GM12878 (cell line): ENCODE measurements at regions not wholly inside any gene's neighbourhood (a gene's known extent, or its start where the extent isn't known, plus 50 kb on each side); places are given as distances from the start of the nearest gene placed in this dataset.

Experiments
- ATAC-seq: fragments of 200-7000 bp; cut with Tn5 transposase; 3 replicates; pipeline ENCODE4 v1.9.1; 2020; ENCODE audit warnings: mild to moderate bottlenecking, moderate library complexity
- BruUV-seq: library from RNA; stranded (reverse); fragments of 400-500 nt; replicated peaks from 2 replicates; lab custom pipeline; 2021; lab: Mats Ljungman, UMichigan
- CTCF ChIA-PET: fragments of 300-600 bp; sonication (Branson Sonifier 250); formaldehyde crosslinking; extraction: SDS; loops from one replicate; lab custom pipeline; 2021; ENCODE audit warnings: inconsistent platforms; lab: Yijun Ruan, JAX
- POLR2A ChIA-PET: fragments of 350-600 bp; formaldehyde crosslinking; extraction: SDS; loops from one replicate; lab custom pipeline; 2021; ENCODE audit warnings: inconsistent platforms; lab: Charles Lee
- RAD21 ChIA-PET: fragments of 300-600 bp; sonication (Branson Sonifier 250); formaldehyde crosslinking; loops from one replicate; lab custom pipeline; 2023; ENCODE audit warnings: antibody characterized with exemption; ENCODE audit not compliant: unreplicated experiment; lab: Charles Lee
- SMC1A ChIA-PET: fragments of 300-600 bp; sonication (Branson Sonifier 250); formaldehyde crosslinking; loops from one replicate; lab custom pipeline; 2023; ENCODE audit not compliant: unreplicated experiment, uncharacterized antibody; lab: Charles Lee
- DNase-seq: peaks from one replicate; pipeline ENCODE4 v3.0.0-alpha.2; 2011; ENCODE audit warnings: low read depth, low spot score
- FAIRE-seq: peaks from 3 replicates; lab custom pipeline; 2011; peaks lifted over from hg19 to GRCh38; lab: Jason Lieb, UNC
- H2AFZ ChIP-seq: 2 replicates; pipeline ENCODE4 v1.6.0; 2011; ENCODE audit warnings: low read depth, low read length, control low read depth; ENCODE audit not compliant: control insufficient read depth
- H3K27ac ChIP-seq: 2 replicates; pipeline ENCODE4 v1.5.1; 2011; ENCODE audit warnings: control low read depth; ENCODE audit not compliant: control insufficient read depth, insufficient read depth
- H3K27me3 ChIP-seq, 2 experiments: replicated peaks in 1 of 2; 2 replicates each; pipeline versions ENCODE4 v1.6.0 to v1.6.1; 2011; ENCODE audit warnings: low read length in 1 of 2; ENCODE audit not compliant: control insufficient read depth in 2 of 2, insufficient read depth in 2 of 2
- H3K36me3 ChIP-seq, 2 experiments: 2 replicates each; pipeline ENCODE4 v1.5.1; 2011; ENCODE audit warnings: low read length in 1 of 2; ENCODE audit not compliant: control insufficient read depth in 2 of 2, insufficient read depth in 2 of 2
- H3K4me1 ChIP-seq: 2 replicates; pipeline ENCODE4 v1.6.1; 2011; ENCODE audit warnings: mild to moderate bottlenecking, low read length, moderate library complexity, mixed read lengths; ENCODE audit not compliant: control insufficient read depth, insufficient read depth
- H3K4me2 ChIP-seq: 2 replicates; pipeline ENCODE4 v1.6.0; 2011; ENCODE audit warnings: control low read depth; ENCODE audit not compliant: control insufficient read depth, insufficient read depth
- H3K4me3 ChIP-seq: fragments of 200-600 bp; sonication (generic); 2 replicates; pipeline ENCODE4 v1.5.1; 2016
- H3K79me2 ChIP-seq: 2 replicates; pipeline ENCODE4 v1.6.0; 2011; ENCODE audit warnings: low read length; ENCODE audit not compliant: control insufficient read depth, insufficient read depth
- H3K9ac ChIP-seq: 2 replicates; pipeline ENCODE4 v1.8.0; 2011; ENCODE audit warnings: low read length, control low read depth, mixed read lengths; ENCODE audit not compliant: control insufficient read depth, insufficient read depth
- H3K9me3 ChIP-seq: replicated peaks from 3 replicates; pipeline ENCODE4 v1.5.1; 2011; ENCODE audit warnings: mild to moderate bottlenecking, low read length; ENCODE audit not compliant: control insufficient read depth, insufficient read depth
- H4K20me1 ChIP-seq: 2 replicates; pipeline ENCODE4 v1.6.0; 2011; ENCODE audit not compliant: control insufficient read depth, insufficient read depth
- BCLAF1 ChIP-seq: fragments of 450-650 bp; IDR thresholded peaks from 2 replicates; pipeline ENCODE4 v1.6.1; 2017; ENCODE audit warnings: antibody characterized with exemption, mild to moderate bottlenecking, moderate library complexity
- CBX5 ChIP-seq: sonication (generic); IDR thresholded peaks from 2 replicates; pipeline ENCODE4 v1.6.1; 2016; ENCODE audit warnings: low read depth, moderate library complexity, mild to moderate bottlenecking, inconsistent platforms
- CREM ChIP-seq: IDR thresholded peaks from 2 replicates; pipeline ENCODE4 v1.6.1; 2014; ENCODE audit warnings: antibody characterized with exemption, low read depth
- ESRRA ChIP-seq: IDR thresholded peaks from 2 replicates; pipeline ENCODE4 v1.6.1; 2012; ENCODE audit warnings: mild to moderate bottlenecking, low read length, improper control_type of control experiment
- HDAC6 ChIP-seq: fragments of 200-600 bp; sonication (generic); IDR thresholded peaks from one replicate; pipeline ENCODE4 v1.8.0; 2017; ENCODE audit warnings: antibody characterized with exemption; ENCODE audit not compliant: unreplicated experiment
- MTA2 ChIP-seq: fragments of 450-650 bp; IDR thresholded peaks from 2 replicates; pipeline ENCODE4 v1.6.1; 2016; ENCODE audit warnings: low read depth, mild to moderate bottlenecking, moderate library complexity
- MYC ChIP-seq: IDR thresholded peaks from 2 replicates; pipeline ENCODE4 v1.6.1; 2011; ENCODE audit warnings: mild to moderate bottlenecking, low read length, moderate library complexity, inconsistent platforms; ENCODE audit not compliant: insufficient read depth, insufficient replicate concordance, insufficient read length, severe bottlenecking
- NFYB ChIP-seq: IDR thresholded peaks from 2 replicates; pipeline ENCODE4 v1.6.1; 2011; ENCODE audit warnings: low read depth, mild to moderate bottlenecking, low read length, improper control_type of control experiment, moderate library complexity; ENCODE audit not compliant: insufficient read depth
- NR2C2 ChIP-seq: IDR thresholded peaks from 2 replicates; pipeline ENCODE4 v1.6.1; 2011; ENCODE audit warnings: borderline replicate concordance, low read depth; ENCODE audit not compliant: control insufficient read depth, insufficient read length
- PAX5 ChIP-seq: IDR thresholded peaks from 2 replicates; pipeline ENCODE4 v1.6.1; 2011; ENCODE audit warnings: low read depth, low read length, borderline replicate concordance
- PKNOX1 ChIP-seq: fragments of 450-650 bp; IDR thresholded peaks from 2 replicates; pipeline ENCODE4 v1.6.1; 2016; ENCODE audit warnings: mild to moderate bottlenecking
- RBBP5 ChIP-seq: fragments of 200-600 bp; sonication (generic); conservative IDR thresholded peaks from 2 replicates; pipeline ENCODE4 v1.6.1; 2016
- RELA ChIP-seq: fragments of 450-650 bp; IDR thresholded peaks from 2 replicates; pipeline ENCODE4 v1.8.0; 2014; ENCODE audit warnings: borderline replicate concordance; ENCODE audit not compliant: partially characterized antibody
- USF2 ChIP-seq: IDR thresholded peaks from 2 replicates; pipeline ENCODE4 v1.6.1; 2011; ENCODE audit warnings: low read depth, low read length, improper control_type of control experiment, borderline replicate concordance
- ZNF207 ChIP-seq: fragments of 450-650 bp; IDR thresholded peaks from 2 replicates; pipeline ENCODE4 v1.6.1; 2014; ENCODE audit warnings: antibody characterized with exemption, mild to moderate bottlenecking, borderline replicate concordance
- ZNF24 ChIP-seq: fragments of 450-650 bp; IDR thresholded peaks from 2 replicates; pipeline ENCODE4 v1.6.1; 2017; ENCODE audit warnings: antibody characterized with exemption, mild to moderate bottlenecking
- WGBS: methylation state at CpG from one replicate; pipeline ENCODE4 v1.1.6; 2016; ENCODE audit warnings: low lambda C conversion rate; ENCODE audit not compliant: insufficient replicate concordance, insufficient coverage; ENCODE audit errors: missing lambda C conversion rate; 5-methylcytosine and 5-hydroxymethylcytosine counted together
- in situ Hi-C: fragments of 300-500 bp; cut with MboI; formaldehyde crosslinking; loops from 9 replicates; pipeline ENCODE4 v1.14.3; 2018; ENCODE audit warnings: mixed read lengths
- intact Hi-C: fragments of 100-400 bp; cut with micrococcal nuclease; formaldehyde crosslinking; loops from one replicate; pipeline ENCODE4 v1.14.2; 2022; ENCODE audit not compliant: unreplicated experiment

- RAD21 ChIA-PET, result no interaction called here
- no peaks in the 10 kb centered on the region for H3K79me2 ChIP-seq
- no peak for TF ChIP-seq HDAC6
- no peak for TF ChIP-seq ZNF207
- no peak for TF ChIP-seq ESRRA
- TF ChIP-seq RELA, result no peak
- no peak for TF ChIP-seq MTA2
- TF ChIP-seq ZNF24, result no peak
- TF ChIP-seq USF2, result no peak
- no peak for TF ChIP-seq PKNOX1
- no peak for TF ChIP-seq NFYB
- no peak for TF ChIP-seq NR2C2
- TF ChIP-seq CREM, result no peak
- TF ChIP-seq BCLAF1, result no peak
- TF ChIP-seq MYC, result no peak
- TF ChIP-seq CBX5, result no peak
- no peak for TF ChIP-seq RBBP5
- TF ChIP-seq PAX5, result no peak
- WGBS, result 11% methylated on average over 1 of the region's 1 CpG
- BruUV-seq, result no TSS peak
- no peaks in the 10 kb centered on the region for H4K20me1 ChIP-seq
- no peak overlapping the region for H2AFZ ChIP-seq
- H3K4me3 ChIP-seq, result no peak overlapping the region
- H3K27me3 ChIP-seq, result no peaks in the 10 kb centered on the region; a peak in 1 of 4 replicates
- H3K4me2 ChIP-seq, result no peak overlapping the region
- H3K36me3 ChIP-seq, result no peaks in the 10 kb centered on the region
- H3K9ac ChIP-seq, result no peak overlapping the region
- no peaks in the 10 kb centered on the region for H3K9me3 ChIP-seq
- CTCF ChIA-PET, result no interaction called here
- ATAC-seq (no peak), FAIRE-seq (no peak), DNase-seq (no peak)
- H3K27ac ChIP-seq, result no peak overlapping the region
- H3K4me1 ChIP-seq, result no peaks in the 10 kb centered on the region
- in situ Hi-C loops, result no loop called here
- intact Hi-C loops, result no loop called here
- SMC1A ChIA-PET, result no interaction called here
- POLR2A ChIA-PET, result no interaction called here
These were observed 143.1 kb downstream of the PTH2R start for GRCh38 chr2:208549546-208550158.
